ENCODE measurements at regions not wholly inside any gene's neighbourhood (a gene's known extent, or its start where the extent isn't known, plus 50 kb on each side); places are given as distances from the start of the nearest gene placed in this dataset.
"Not testable (repeated sequence)": the region's sequence is repeated elsewhere in the genome, so short reads cannot be mapped to it uniquely, and the experiment has no call there.

GRCh38 chr2:239548965-239549595 is 148.3 kb upstream of the HDAC4 start:
- DNase-seq (ENCODE audit: low spot score), result no peak

GRCh38 chr2:239548451-239548871 is 147.6 kb upstream of the HDAC4 start:
- DNase-seq (ENCODE audit: low spot score), result no peak

GRCh38 chr2:239547140-239547539 is 146.3 kb upstream of the HDAC4 start:
- DNase-seq (ENCODE audit: low spot score), result not testable (repeated sequence)

GRCh38 chr2:239546541-239546940 is 145.7 kb upstream of the HDAC4 start:
- no peak for DNase-seq (ENCODE audit: low spot score)

- DNase-seq (ENCODE audit: low spot score), result no peak
Observed at GRCh38 chr2:239545741-239546392, 145.0 kb upstream of the HDAC4 start.

GRCh38 chr2:239544918-239545465 is 144.2 kb upstream of the HDAC4 start:
- no peak for DNase-seq (ENCODE audit: low spot score)

GRCh38 chr2:239544143-239544917 is 143.5 kb upstream of the HDAC4 start:
- DNase-seq (ENCODE audit: low spot score), result no peak

GRCh38 chr2:239543702-239544101 is 142.9 kb upstream of the HDAC4 start:
- DNase-seq (ENCODE audit: low spot score), result no peak

GRCh38 chr2:239540174-239540573 is 139.4 kb upstream of the HDAC4 start:
- no peak for DNase-seq (ENCODE audit: low spot score)

- DNase-seq (ENCODE audit: low spot score), result no peak
Observed at GRCh38 chr2:239539776-239540100, 138.9 kb upstream of the HDAC4 start.

GRCh38 chr2:239539083-239539775 is 138.4 kb upstream of the HDAC4 start:
- DNase-seq (ENCODE audit: low spot score), result no peak

- no peak for DNase-seq (ENCODE audit: low spot score)
Observed at GRCh38 chr2:239538357-239539052, 137.7 kb upstream of the HDAC4 start.

GRCh38 chr2:239537633-239538356 is 137.0 kb upstream of the HDAC4 start:
- no peak for DNase-seq (ENCODE audit: low spot score)

GRCh38 chr2:239536186-239536585 is 135.4 kb upstream of the HDAC4 start:
- no peak for DNase-seq (ENCODE audit: low spot score)

GRCh38 chr2:239535413-239536144 is 134.8 kb upstream of the HDAC4 start:
- no peak for DNase-seq (ENCODE audit: low spot score)

GRCh38 chr2:239534581-239535412 is 134.0 kb upstream of the HDAC4 start:
- no peak for DNase-seq (ENCODE audit: low spot score)

- DNase-seq (ENCODE audit: low spot score), result no peak
Observed at GRCh38 chr2:239533569-239534316, 132.9 kb upstream of the HDAC4 start.

- DNase-seq (ENCODE audit: low spot score), result no peak
Observed at GRCh38 chr2:239532859-239533258, 132.0 kb upstream of the HDAC4 start.

- DNase-seq (ENCODE audit: low spot score), result no peak
Observed at GRCh38 chr2:239532250-239532649, 131.4 kb upstream of the HDAC4 start.
